HepG2 (cell line): ENCODE measurements at regions not wholly inside any gene's neighbourhood (a gene's known extent, or its start where the extent isn't known, plus 50 kb on each side); places are given as distances from the start of the nearest gene placed in this dataset.

Experiments
- ATAC-seq: fragments of 200-7000 bp; cut with Tn5 transposase; 3 replicates; pipeline ENCODE4 v1.9.1; 2020; ENCODE audit warnings: mild to moderate bottlenecking, moderate library complexity
- BruUV-seq: library from RNA; stranded (reverse); fragments of 400-500 nt; replicated peaks from 2 replicates; lab custom pipeline; 2021; lab: Mats Ljungman, UMichigan
- CTCF ChIA-PET: fragments of 300-600 bp; formaldehyde crosslinking; extraction: SDS; loops from one replicate; lab custom pipeline; 2021; ENCODE audit warnings: low total read pairs, inconsistent platforms, low intra/inter-chr PET ratio; lab: Yijun Ruan, JAX
- POLR2A ChIA-PET: fragments of 350-600 bp; sonication (Branson Sonifier 250); formaldehyde crosslinking; loops from one replicate; lab custom pipeline; 2020; ENCODE audit warnings: antibody characterized with exemption, inconsistent platforms; lab: Yijun Ruan, JAX
- DNase-seq: peaks from one replicate; pipeline ENCODE4 v3.0.0-alpha.2; 2015; ENCODE audit warnings: low spot score
- FAIRE-seq: peaks from 3 replicates; lab custom pipeline; 2011; peaks lifted over from hg19 to GRCh38; lab: Jason Lieb, UNC
- H2AFZ ChIP-seq: one replicate; pipeline ENCODE4 v1.6.1; 2011; ENCODE audit warnings: low read length, inconsistent platforms
- H3K27ac ChIP-seq: fragments of 300-600 bp; 3 replicates; pipeline ENCODE4 v1.8.0; 2011; ENCODE audit warnings: mixed run types, mild to moderate bottlenecking, mixed read lengths, low read length, inconsistent platforms; ENCODE audit not compliant: insufficient read depth; ENCODE audit errors: extremely low read length
- H3K27me3 ChIP-seq, 2 experiments: fragments of 200-600 bp in 1 of 2; 2 replicates in 1 of 2; 3 replicates in 1 of 2; pipeline versions ENCODE4 v1.6.0 to v1.8.0; 2011; ENCODE audit warnings: low read length in 2 of 2, mild to moderate bottlenecking in 2 of 2, moderate library complexity in 2 of 2, inconsistent platforms in 1 of 2; ENCODE audit not compliant: insufficient read depth in 2 of 2, control insufficient read depth in 1 of 2
- H3K36me3 ChIP-seq, 2 experiments: fragments of 200-600 bp in 1 of 2; replicated peaks in 1 of 2; 2 replicates in 1 of 2; 3 replicates in 1 of 2; pipeline versions ENCODE4 v1.5.1 to v1.8.0; 2011; ENCODE audit warnings: low read length in 2 of 2, inconsistent platforms in 1 of 2; ENCODE audit not compliant: insufficient read depth in 2 of 2, control insufficient read depth in 1 of 2
- H3K4me1 ChIP-seq: 2 replicates; pipeline ENCODE4 v1.5.1; 2012; ENCODE audit warnings: low read length, inconsistent platforms; ENCODE audit not compliant: insufficient read depth
- H3K4me2 ChIP-seq: 2 replicates; pipeline ENCODE4 v1.6.0; 2011; ENCODE audit warnings: low read depth, low read length, inconsistent platforms
- H3K4me3 ChIP-seq, 3 experiments: fragments of 200-600 bp in 1 of 3; sonication (generic), shearing (Covaris generic) in 1 of 3; replicated peaks in 1 of 3; 2 replicates each; pipeline ENCODE4 v1.5.1; 2011 to 2016; ENCODE audit warnings: low read length in 3 of 3, inconsistent platforms in 2 of 3, low read depth in 2 of 3, mild to moderate bottlenecking in 2 of 3, control low read depth in 1 of 3, mixed read lengths in 1 of 3; ENCODE audit not compliant: insufficient read depth in 1 of 3
- H3K79me2 ChIP-seq: one replicate; pipeline ENCODE4 v1.6.1; 2011; ENCODE audit warnings: low read length, inconsistent platforms; ENCODE audit not compliant: insufficient read depth
- H3K9ac ChIP-seq: 2 replicates; pipeline ENCODE4 v1.6.0; 2011; ENCODE audit warnings: mild to moderate bottlenecking, low read depth, low read length, inconsistent platforms; ENCODE audit not compliant: insufficient read depth
- H3K9me3 ChIP-seq: 2 replicates; pipeline ENCODE4 v1.5.1; 2012; ENCODE audit warnings: mild to moderate bottlenecking, low read length
- H4K20me1 ChIP-seq: 2 replicates; pipeline ENCODE4 v1.6.0; 2011; ENCODE audit warnings: inconsistent platforms, mild to moderate bottlenecking, low read length, moderate library complexity; ENCODE audit not compliant: insufficient read depth
- CENPBD1 ChIP-seq: sonication (generic); formaldehyde crosslinking; IDR thresholded peaks from 2 replicates; pipeline ENCODE4 v1.8.0; 2022; ENCODE audit warnings: missing genetic modification reagents, low read depth, mild to moderate bottlenecking, borderline replicate concordance
- CTCF ChIP-seq: sonication (generic); formaldehyde crosslinking; IDR thresholded peaks from 2 replicates; pipeline ENCODE4 v1.5.0; 2020; ENCODE audit warnings: mild to moderate bottlenecking, missing genetic modification reagents, moderate library complexity
- FOXK2 ChIP-seq: fragments of 450-650 bp; IDR thresholded peaks from 2 replicates; pipeline ENCODE4 v1.6.1; 2016
- GZF1 ChIP-seq: sonication (generic); formaldehyde crosslinking; IDR thresholded peaks from 2 replicates; pipeline ENCODE4 v1.5.1; 2020; ENCODE audit warnings: mild to moderate bottlenecking, missing genetic modification reagents
- HHEX ChIP-seq: IDR thresholded peaks from 2 replicates; pipeline ENCODE4 v1.6.1; 2016; ENCODE audit warnings: control low read depth
- HNRNPL ChIP-seq: fragments of 200-400 bp; formaldehyde crosslinking; IDR thresholded peaks from 2 replicates; pipeline ENCODE4 v1.6.1; 2017; ENCODE audit warnings: mild to moderate bottlenecking, low read depth, low read length
- PAF1 ChIP-seq: IDR thresholded peaks from 2 replicates; pipeline ENCODE4 v1.6.1; 2016; ENCODE audit warnings: missing genetic modification reagents, missing compliant biosample characterization
- RNF2 ChIP-seq: fragments of 450-650 bp; conservative IDR thresholded peaks from 2 replicates; pipeline ENCODE4 v1.6.1; 2016; ENCODE audit warnings: low read depth
- SMARCC2 ChIP-seq: fragments of 450-650 bp; IDR thresholded peaks from 2 replicates; pipeline ENCODE4 v1.6.1; 2017; ENCODE audit warnings: antibody characterized with exemption, mild to moderate bottlenecking
- SP2 ChIP-seq: sonication (generic); formaldehyde crosslinking; IDR thresholded peaks from 2 replicates; pipeline ENCODE4 v1.5.1; 2020; ENCODE audit warnings: mild to moderate bottlenecking, missing genetic modification reagents
- ZFP62 ChIP-seq: sonication (generic); formaldehyde crosslinking; IDR thresholded peaks from 2 replicates; pipeline ENCODE4 v1.4.0; 2020; ENCODE audit warnings: missing genetic modification reagents
- ZFP82 ChIP-seq: sonication (generic); formaldehyde crosslinking; IDR thresholded peaks from 2 replicates; pipeline ENCODE4 v1.5.1; 2020; ENCODE audit warnings: mild to moderate bottlenecking, missing genetic modification reagents, borderline replicate concordance
- ZGPAT ChIP-seq: IDR thresholded peaks from 2 replicates; pipeline ENCODE4 v1.6.1; 2016; ENCODE audit warnings: mild to moderate bottlenecking
- ZNF446 ChIP-seq: sonication (generic); formaldehyde crosslinking; IDR thresholded peaks from 2 replicates; pipeline ENCODE4 v1.5.0; 2020; ENCODE audit warnings: mild to moderate bottlenecking, missing genetic modification reagents
- ZNF780A ChIP-seq: sonication (generic); formaldehyde crosslinking; IDR thresholded peaks from 2 replicates; pipeline ENCODE4 v1.8.0; 2022; ENCODE audit warnings: mild to moderate bottlenecking, missing genetic modification reagents, moderate library complexity
- ZNF83 ChIP-seq: sonication (generic); formaldehyde crosslinking; IDR thresholded peaks from 2 replicates; pipeline ENCODE4 v1.4.0; 2020; ENCODE audit warnings: missing genetic modification reagents, mild to moderate bottlenecking, borderline replicate concordance
- ZSCAN9 ChIP-seq: IDR thresholded peaks from 2 replicates; pipeline ENCODE4 v1.6.1; 2016; ENCODE audit warnings: borderline replicate concordance
- WGBS: methylation state at CpG from one replicate; pipeline ENCODE4 v1.1.6; 2017; ENCODE audit warnings: low lambda C conversion rate; 5-methylcytosine and 5-hydroxymethylcytosine counted together
- in situ Hi-C: cut with HindIII; loops from 2 replicates; pipeline ENCODE4 v1.10.0; 2017; ENCODE audit warnings: low pct_unique_long_range_greater_than_20kb; ENCODE audit not compliant: extremely low pct_ligation_motif_present
- intact Hi-C: fragments of 100-400 bp; cut with micrococcal nuclease; formaldehyde crosslinking; loops from one replicate; pipeline ENCODE4 v1.10.0; 2022; ENCODE audit not compliant: unreplicated experiment
- TF ChIP-seq, protein P1 (sequence below): IDR thresholded peaks from 2 replicates; pipeline ENCODE4 v1.6.1; 2016; ENCODE audit warnings: low read depth, borderline replicate concordance
- TF ChIP-seq, protein P2 (sequence below): IDR thresholded peaks from 2 replicates; pipeline ENCODE4 v1.6.1; 2018; ENCODE audit warnings: missing genetic modification reagents
- TF ChIP-seq, protein P3 (sequence below): sonication (generic); formaldehyde crosslinking; IDR thresholded peaks from 2 replicates; pipeline ENCODE4 v1.9.0; 2021; ENCODE audit warnings: missing genetic modification reagents, borderline replicate concordance

DNA sequence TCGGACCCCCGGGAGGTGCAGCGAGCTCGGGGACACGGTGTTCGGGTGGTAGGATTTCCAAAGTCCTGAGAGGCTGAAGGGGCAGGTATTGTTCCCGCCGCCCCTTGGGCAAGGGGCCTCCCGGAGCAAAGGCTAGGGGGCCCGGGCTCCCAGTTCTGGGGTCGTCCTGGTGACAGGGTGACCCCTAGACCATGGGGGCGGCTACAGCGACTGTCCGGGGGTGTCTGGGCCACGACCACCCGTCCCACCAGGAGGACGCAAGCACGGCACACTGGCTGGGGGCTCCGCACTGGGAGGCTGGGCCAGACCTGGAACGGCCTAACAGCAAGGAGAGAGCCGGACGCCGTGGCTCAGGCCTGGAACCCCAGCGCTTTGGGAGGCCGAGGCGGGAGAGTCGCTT is 55.6 kb downstream of the PRR18 start:
- FAIRE-seq (no peak), DNase-seq (no peak), ATAC-seq (no peak)
- H4K20me1 ChIP-seq: no peaks in the 10 kb centered on the region
- no peaks in the 10 kb centered on the region for H3K4me1 ChIP-seq
- POLR2A ChIA-PET: no interaction called here
- no peaks in the 10 kb centered on the region for H3K79me2 ChIP-seq
- in situ Hi-C loops: no loop called here
- WGBS: 72% methylated on average over 27 of the region's 27 CpGs
- H3K9ac ChIP-seq: no peak overlapping the region
- no peaks in the 10 kb centered on the region for H3K9me3 ChIP-seq
- CTCF ChIA-PET: no interaction called here
- no peak overlapping the region for H2AFZ ChIP-seq
- H3K4me2 ChIP-seq: no peak overlapping the region
- peaks cover 0 to 4% of the 10 kb centered on the region in 2 experiments; a peak in 2 of 5 replicates for H3K27me3 ChIP-seq
- BruUV-seq: no TSS peak
- no peak for TF ChIP-seq ZGPAT (CRISPR knock-in tag)
- TF ChIP-seq GZF1 (CRISPR knock-in tag): no peak
- TF ChIP-seq ZSCAN9 (CRISPR knock-in tag): no peak
- no peak for TF ChIP-seq RNF2
- TF ChIP-seq PAF1 (CRISPR knock-in tag): no peak
- no peak for TF ChIP-seq CENPBD1
- no peak for TF ChIP-seq ZNF446 (CRISPR knock-in tag)
- TF ChIP-seq HHEX (CRISPR knock-in tag): no peak
- TF ChIP-seq, protein P1, sequence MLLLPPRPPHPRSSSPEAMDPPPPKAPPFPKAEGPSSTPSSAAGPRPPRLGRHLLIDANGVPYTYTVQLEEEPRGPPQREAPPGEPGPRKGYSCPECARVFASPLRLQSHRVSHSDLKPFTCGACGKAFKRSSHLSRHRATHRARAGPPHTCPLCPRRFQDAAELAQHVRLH (CRISPR knock-in tag): no peak
- no peak for TF ChIP-seq ZNF780A (CRISPR knock-in tag)
- TF ChIP-seq SMARCC2: no peak
- no peak for TF ChIP-seq ZNF83 (CRISPR knock-in tag)
- TF ChIP-seq, protein P2, sequence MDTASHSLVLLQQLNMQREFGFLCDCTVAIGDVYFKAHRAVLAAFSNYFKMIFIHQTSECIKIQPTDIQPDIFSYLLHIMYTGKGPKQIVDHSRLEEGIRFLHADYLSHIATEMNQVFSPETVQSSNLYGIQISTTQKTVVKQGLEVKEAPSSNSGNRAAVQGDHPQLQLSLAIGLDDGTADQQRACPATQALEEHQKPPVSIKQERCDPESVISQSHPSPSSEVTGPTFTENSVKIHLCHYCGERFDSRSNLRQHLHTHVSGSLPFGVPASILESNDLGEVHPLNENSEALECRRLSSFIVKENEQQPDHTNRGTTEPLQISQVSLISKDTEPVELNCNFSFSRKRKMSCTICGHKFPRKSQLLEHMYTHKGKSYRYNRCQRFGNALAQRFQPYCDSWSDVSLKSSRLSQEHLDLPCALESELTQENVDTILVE (CRISPR knock-in tag): no peak
- no peak for TF ChIP-seq SP2
- TF ChIP-seq HNRNPL: no peak
- TF ChIP-seq FOXK2: no peak
- no peak for TF ChIP-seq ZFP62
- TF ChIP-seq ZFP82: no peak
- TF ChIP-seq, protein P3, sequence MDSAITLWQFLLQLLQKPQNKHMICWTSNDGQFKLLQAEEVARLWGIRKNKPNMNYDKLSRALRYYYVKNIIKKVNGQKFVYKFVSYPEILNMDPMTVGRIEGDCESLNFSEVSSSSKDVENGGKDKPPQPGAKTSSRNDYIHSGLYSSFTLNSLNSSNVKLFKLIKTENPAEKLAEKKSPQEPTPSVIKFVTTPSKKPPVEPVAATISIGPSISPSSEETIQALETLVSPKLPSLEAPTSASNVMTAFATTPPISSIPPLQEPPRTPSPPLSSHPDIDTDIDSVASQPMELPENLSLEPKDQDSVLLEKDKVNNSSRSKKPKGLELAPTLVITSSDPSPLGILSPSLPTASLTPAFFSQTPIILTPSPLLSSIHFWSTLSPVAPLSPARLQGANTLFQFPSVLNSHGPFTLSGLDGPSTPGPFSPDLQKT (CRISPR knock-in tag): no peak
- TF ChIP-seq CTCF (CRISPR knock-in tag): no peak
- no peak overlapping the region for H3K27ac ChIP-seq
- intact Hi-C loops: no loop called here
- no peaks in the 10 kb centered on the region for H3K36me3 ChIP-seq
- no peak overlapping the region for H3K4me3 ChIP-seq
